ENCODE measurements at regions not wholly inside any gene's neighbourhood (a gene's known extent, or its start where the extent isn't known, plus 50 kb on each side); places are given as distances from the start of the nearest gene placed in this dataset.

DNA sequence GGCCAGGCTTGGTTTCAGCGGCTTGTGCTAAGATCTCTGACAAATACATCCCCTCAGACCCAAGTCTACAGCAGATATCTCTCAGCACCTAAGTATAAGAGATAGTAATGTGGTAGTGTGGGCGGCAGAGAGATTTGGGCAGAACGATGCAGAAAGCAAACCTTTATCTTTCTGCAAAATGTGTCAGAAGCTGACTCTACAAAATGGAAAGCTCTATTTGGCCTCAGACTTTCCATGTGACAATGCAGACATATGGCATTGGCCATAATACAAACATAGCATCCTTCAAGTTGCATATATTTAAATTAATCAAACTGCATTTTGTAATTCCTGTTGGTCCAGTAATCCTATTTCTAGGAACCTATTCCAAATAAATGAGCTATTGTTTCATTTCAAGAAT lies 102.5 kb upstream of the RAI14 start (continued):
- TF ChIP-seq SFPQ (IDR thresholded peaks at IDR 0.05; ENCODE audit: low read depth, low read length) (no peak), NBN (IDR thresholded peaks at IDR 0.05; ENCODE audit: low read depth) (no peak), ELF1 (tag; IDR thresholded peaks at IDR 0.05) (no peak), ZNF695 (CRISPR knock-in tag; IDR thresholded peaks at IDR 0.05) (no peak), MBD1 (CRISPR knock-in tag; IDR thresholded peaks at IDR 0.05) (no peak), TSC22D4 (tag; IDR thresholded peaks at IDR 0.05) (no peak), MEF2D (tag; conservative IDR thresholded peaks at IDR 0.05; ENCODE audit: low read depth) (no peak), CREB3L1 (IDR thresholded peaks at IDR 0.05; ENCODE audit: borderline replicate concordance, low read depth) (no peak), HIVEP1 (CRISPR knock-in tag; IDR thresholded peaks at IDR 0.05) (no peak), CHD1 (IDR thresholded peaks at IDR 0.05; ENCODE audit: low read length) (no peak), PTBP1 (IDR thresholded peaks at IDR 0.05; ENCODE audit: low read depth, low read length) (no peak), KDM2B (CRISPR knock-in tag; IDR thresholded peaks at IDR 0.05) (no peak), DPF2 (IDR thresholded peaks at IDR 0.05) (peak; percentile 89), ZNF561 (CRISPR knock-in tag; conservative IDR thresholded peaks at IDR 0.05) (no peak), REST (IDR thresholded peaks at IDR 0.05; ENCODE audit: borderline replicate concordance) (no peak), REST (CRISPR knock-in tag; IDR thresholded peaks at IDR 0.05; ENCODE audit: low read depth) (no peak), GTF2F1 (IDR thresholded peaks at IDR 0.05; ENCODE audit: low read depth, low read length) (no peak), ZFPM2 (CRISPR knock-in tag; IDR thresholded peaks at IDR 0.05) (no peak)

Measured in K562 (cell line).